ENCODE measurements at regions not wholly inside any gene's neighbourhood (a gene's known extent, or its start where the extent isn't known, plus 50 kb on each side); places are given as distances from the start of the nearest gene placed in this dataset.

- Histone ChIP-seq H3K27me3 (ENCODE audit: control insufficient read depth in 3 of 3, insufficient read depth in 3 of 3, low read length in 3 of 3) (peaks cover 5 to 10% (median 6%) of the 10 kb centered on the region in 3 donors), H3K27ac (ENCODE audit: low read depth, low read length) (no peak overlapping the region), H3K36me3 (ENCODE audit: control insufficient read depth in 3 of 3, insufficient read depth in 3 of 3, low read length in 3 of 3) (no peaks in the 10 kb centered on the region), H3K9ac (ENCODE audit: low read depth in 1 of 3, low read length in 3 of 3) (no peak overlapping the region), H3K4me1 (ENCODE audit: control insufficient read depth in 3 of 3, insufficient read depth in 3 of 3, low read length in 3 of 3) (no peaks in the 10 kb centered on the region), H3K9me3 (ENCODE audit: control insufficient read depth in 3 of 3, low read length in 3 of 3) (no peaks in the 10 kb centered on the region), H3K4me3 (ENCODE audit: low read length in 3 of 3) (no peak overlapping the region)
Observed at GRCh38 chr5:6046296-6046967, 331.9 kb downstream of the MED10 start.

GRCh38 chr5:6043491-6044310, 334.6 kb downstream of the MED10 start:
- no peaks in the 10 kb centered on the region for H3K4me1 ChIP-seq (ENCODE audit: control insufficient read depth in 3 of 3, insufficient read depth in 3 of 3, low read length in 3 of 3)
- H3K9ac ChIP-seq (ENCODE audit: low read depth in 1 of 3, low read length in 3 of 3): no peak overlapping the region
- no peaks in the 10 kb centered on the region for H3K36me3 ChIP-seq (ENCODE audit: control insufficient read depth in 3 of 3, insufficient read depth in 3 of 3, low read length in 3 of 3)
- H3K27ac ChIP-seq (ENCODE audit: low read depth, low read length): no peak overlapping the region
- no peaks in the 10 kb centered on the region for H3K9me3 ChIP-seq (ENCODE audit: control insufficient read depth in 3 of 3, low read length in 3 of 3)
- H3K4me3 ChIP-seq (ENCODE audit: low read length in 3 of 3): no peak overlapping the region
- peaks cover 5 to 10% (median 6%) of the 10 kb centered on the region in 3 donors for H3K27me3 ChIP-seq (ENCODE audit: control insufficient read depth in 3 of 3, insufficient read depth in 3 of 3, low read length in 3 of 3)

- Histone ChIP-seq H3K9ac (ENCODE audit: low read depth in 1 of 3, low read length in 3 of 3) (no peak overlapping the region), H3K4me1 (ENCODE audit: control insufficient read depth in 3 of 3, insufficient read depth in 3 of 3, low read length in 3 of 3) (no peaks in the 10 kb centered on the region), H3K27ac (ENCODE audit: low read depth, low read length) (no peak overlapping the region), H3K4me3 (ENCODE audit: low read length in 3 of 3) (no peak overlapping the region), H3K27me3 (ENCODE audit: control insufficient read depth in 3 of 3, insufficient read depth in 3 of 3, low read length in 3 of 3) (peaks cover 5 to 15% (median 6%) of the 10 kb centered on the region in 3 donors), H3K36me3 (ENCODE audit: control insufficient read depth in 3 of 3, insufficient read depth in 3 of 3, low read length in 3 of 3) (no peaks in the 10 kb centered on the region), H3K9me3 (ENCODE audit: control insufficient read depth in 3 of 3, low read length in 3 of 3) (no peaks in the 10 kb centered on the region)
Observed at GRCh38 chr5:6041977-6042550, 336.3 kb downstream of the MED10 start.

GRCh38 chr5:6039111-6039510, 339.2 kb downstream of the MED10 start:
- no peak overlapping the region for H3K27ac ChIP-seq (ENCODE audit: low read depth, low read length)
- no peaks in the 10 kb centered on the region for H3K9me3 ChIP-seq (ENCODE audit: control insufficient read depth in 3 of 3, low read length in 3 of 3)
- no peak overlapping the region for H3K9ac ChIP-seq (ENCODE audit: low read depth in 1 of 3, low read length in 3 of 3)
- H3K4me1 ChIP-seq (ENCODE audit: control insufficient read depth in 3 of 3, insufficient read depth in 3 of 3, low read length in 3 of 3): no peaks in the 10 kb centered on the region
- peaks cover 0 to 5% (median 5%) of the 10 kb centered on the region in 3 donors for H3K27me3 ChIP-seq (ENCODE audit: control insufficient read depth in 3 of 3, insufficient read depth in 3 of 3, low read length in 3 of 3)
- no peak overlapping the region for H3K4me3 ChIP-seq (ENCODE audit: low read length in 3 of 3)
- H3K36me3 ChIP-seq (ENCODE audit: control insufficient read depth in 3 of 3, insufficient read depth in 3 of 3, low read length in 3 of 3): no peaks in the 10 kb centered on the region

GRCh38 chr5:6036006-6036405, 342.3 kb downstream of the MED10 start:
- H3K36me3 ChIP-seq (ENCODE audit: control insufficient read depth in 3 of 3, insufficient read depth in 3 of 3, low read length in 3 of 3): no peaks in the 10 kb centered on the region
- no peaks in the 10 kb centered on the region for H3K4me1 ChIP-seq (ENCODE audit: control insufficient read depth in 3 of 3, insufficient read depth in 3 of 3, low read length in 3 of 3)
- H3K27ac ChIP-seq (ENCODE audit: low read depth, low read length): no peak overlapping the region
- H3K4me3 ChIP-seq (ENCODE audit: low read length in 3 of 3): no peak overlapping the region
- no peak overlapping the region for H3K9ac ChIP-seq (ENCODE audit: low read depth in 1 of 3, low read length in 3 of 3)
- H3K27me3 ChIP-seq (ENCODE audit: control insufficient read depth in 3 of 3, insufficient read depth in 3 of 3, low read length in 3 of 3): peaks cover 0 to 5% (median 0%) of the 10 kb centered on the region in 3 donors
- H3K9me3 ChIP-seq (ENCODE audit: control insufficient read depth in 3 of 3, low read length in 3 of 3): no peaks in the 10 kb centered on the region

- no peak overlapping the region for H3K9ac ChIP-seq (ENCODE audit: low read depth in 1 of 3, low read length in 3 of 3)
- no peaks in the 10 kb centered on the region for H3K4me1 ChIP-seq (ENCODE audit: control insufficient read depth in 3 of 3, insufficient read depth in 3 of 3, low read length in 3 of 3)
- no peaks in the 10 kb centered on the region for H3K36me3 ChIP-seq (ENCODE audit: control insufficient read depth in 3 of 3, insufficient read depth in 3 of 3, low read length in 3 of 3)
- no peaks in the 10 kb centered on the region for H3K9me3 ChIP-seq (ENCODE audit: control insufficient read depth in 3 of 3, low read length in 3 of 3)
- no peak overlapping the region for H3K27ac ChIP-seq (ENCODE audit: low read depth, low read length)
- H3K27me3 ChIP-seq (ENCODE audit: control insufficient read depth in 3 of 3, insufficient read depth in 3 of 3, low read length in 3 of 3): peaks cover 0 to 4% (median 0%) of the 10 kb centered on the region in 3 donors
- no peak overlapping the region for H3K4me3 ChIP-seq (ENCODE audit: low read length in 3 of 3)
Observed at GRCh38 chr5:6029811-6030271, 348.5 kb downstream of the MED10 start.

- Histone ChIP-seq H3K36me3 (ENCODE audit: control insufficient read depth in 3 of 3, insufficient read depth in 3 of 3, low read length in 3 of 3) (no peaks in the 10 kb centered on the region), H3K9ac (ENCODE audit: low read depth in 1 of 3, low read length in 3 of 3) (no peak overlapping the region), H3K27ac (ENCODE audit: low read depth, low read length) (no peak overlapping the region), H3K4me1 (ENCODE audit: control insufficient read depth in 3 of 3, insufficient read depth in 3 of 3, low read length in 3 of 3) (no peaks in the 10 kb centered on the region), H3K9me3 (ENCODE audit: control insufficient read depth in 3 of 3, low read length in 3 of 3) (no peaks in the 10 kb centered on the region), H3K4me3 (ENCODE audit: low read length in 3 of 3) (no peak overlapping the region), H3K27me3 (ENCODE audit: control insufficient read depth in 3 of 3, insufficient read depth in 3 of 3, low read length in 3 of 3) (peaks cover 0 to 4% (median 0%) of the 10 kb centered on the region in 3 donors)
Observed at GRCh38 chr5:6026766-6027406, 351.5 kb downstream of the MED10 start.

GRCh38 chr5:6019612-6020011, 358.7 kb downstream of the MED10 start:
- Histone ChIP-seq H3K4me3 (ENCODE audit: low read length in 3 of 3) (no peak overlapping the region), H3K9ac (ENCODE audit: low read depth in 1 of 3, low read length in 3 of 3) (no peak overlapping the region), H3K36me3 (ENCODE audit: control insufficient read depth in 3 of 3, insufficient read depth in 3 of 3, low read length in 3 of 3) (no peaks in the 10 kb centered on the region), H3K27me3 (ENCODE audit: control insufficient read depth in 3 of 3, insufficient read depth in 3 of 3, low read length in 3 of 3) (peaks cover 0 to 3% (median 0%) of the 10 kb centered on the region in 3 donors), H3K4me1 (ENCODE audit: control insufficient read depth in 3 of 3, insufficient read depth in 3 of 3, low read length in 3 of 3) (no peaks in the 10 kb centered on the region), H3K9me3 (ENCODE audit: control insufficient read depth in 3 of 3, low read length in 3 of 3) (no peaks in the 10 kb centered on the region), H3K27ac (ENCODE audit: low read depth, low read length) (no peak overlapping the region)

GRCh38 chr5:6013506-6013905, 364.8 kb downstream of the MED10 start:
- no peaks in the 10 kb centered on the region for H3K4me1 ChIP-seq (ENCODE audit: control insufficient read depth in 3 of 3, insufficient read depth in 3 of 3, low read length in 3 of 3)
- no peak overlapping the region for H3K9ac ChIP-seq (ENCODE audit: low read depth in 1 of 3, low read length in 3 of 3)
- no peaks in the 10 kb centered on the region for H3K36me3 ChIP-seq (ENCODE audit: control insufficient read depth in 3 of 3, insufficient read depth in 3 of 3, low read length in 3 of 3)
- no peaks in the 10 kb centered on the region for H3K27me3 ChIP-seq (ENCODE audit: control insufficient read depth in 3 of 3, insufficient read depth in 3 of 3, low read length in 3 of 3)
- no peak overlapping the region for H3K4me3 ChIP-seq (ENCODE audit: low read length in 3 of 3)
- H3K27ac ChIP-seq (ENCODE audit: low read depth, low read length): no peak overlapping the region
- no peaks in the 10 kb centered on the region for H3K9me3 ChIP-seq (ENCODE audit: control insufficient read depth in 3 of 3, low read length in 3 of 3)

Data from skeletal muscle tissue (tissue), 3 donors.